ENCODE measurements at regions not wholly inside any gene's neighbourhood (a gene's known extent, or its start where the extent isn't known, plus 50 kb on each side); places are given as distances from the start of the nearest gene placed in this dataset.

- peaks cover 10% of the 10 kb centered on the region for H3K27me3 Mint-ChIP-seq (ENCODE audit: insufficient read depth, low read depth, poor library complexity)
- ATAC-seq: no peak
- TF ChIP-seq ZNF114 (CRISPR knock-in tag; IDR thresholded peaks at IDR 0.05) (no peak), ETS1 (IDR thresholded peaks at IDR 0.05) (no peak), STAT1 (IDR thresholded peaks at IDR 0.05; ENCODE audit: unreplicated experiment) (no peak), EZH2phosphoT487 (IDR thresholded peaks at IDR 0.05; ENCODE audit: unreplicated experiment) (no peak), ZNF462 (CRISPR knock-in tag; IDR thresholded peaks at IDR 0.05) (no peak), NANOG (IDR thresholded peaks at IDR 0.05; ENCODE audit: borderline replicate concordance) (no peak), CREB1 (CRISPR knock-in tag; IDR thresholded peaks at IDR 0.05; ENCODE audit: low read depth) (no peak), ZNF331 (CRISPR knock-in tag; IDR thresholded peaks at IDR 0.05; ENCODE audit: low read depth) (no peak), JUNB (IDR thresholded peaks at IDR 0.05; ENCODE audit: unreplicated experiment) (no peak), POLR2AphosphoS5 (IDR thresholded peaks at IDR 0.05; ENCODE audit: low read depth) (no peak), EZH2 (IDR thresholded peaks at IDR 0.05; ENCODE audit: low read depth, unreplicated experiment) (no peak), REST (IDR thresholded peaks at IDR 0.05; ENCODE audit: unreplicated experiment) (no peak), CTCF (conservative IDR thresholded peaks at IDR 0.05; ENCODE audit: low read depth in 2 of 2) (no peak)
These were observed 65.3 kb downstream of the KLHDC7A start for GRCh38 chr1:18546026-18546425.

More at GRCh38 chr1:18546026-18546425, 65.3 kb downstream of the KLHDC7A start:
- Mint-ChIP-seq H3K4me1 (peaks cover 26% of the 10 kb centered on the region), H3K27ac (no peak overlapping the region), H3K4me3 (no peak overlapping the region), H3K36me3 (ENCODE audit: low read depth) (peaks cover 7% of the 10 kb centered on the region; the same call in 1 of the 3 replicates), H3K9me3 (peaks cover 8% of the 10 kb centered on the region)
- no peak overlapping the region for H3K4me3 ChIP-seq
- no peaks in the 10 kb centered on the region for H4K20me1 ChIP-seq (replicated peaks; ENCODE audit: insufficient read depth)
- H3K27me3 ChIP-seq (ENCODE audit: insufficient read depth): no peaks in the 10 kb centered on the region
- H2AFZ ChIP-seq: no peak overlapping the region
- no peak overlapping the region for H3K4me2 ChIP-seq
- no peak for DNase-seq (ENCODE audit: low spot score)
- H3K4me1 ChIP-seq (ENCODE audit: insufficient read depth): peaks cover 15% of the 10 kb centered on the region; the same call in 1 of the 2 replicates
- no peaks in the 10 kb centered on the region for H3K36me3 ChIP-seq (ENCODE audit: insufficient read depth)
- no peaks in the 10 kb centered on the region; the same call in 1 of the 2 replicates for H3K9me2 ChIP-seq (ENCODE audit: insufficient read depth)
- H3K79me2 ChIP-seq (replicated peaks; ENCODE audit: insufficient read depth): no peaks in the 10 kb centered on the region
- H3K27ac ChIP-seq (ENCODE audit: low read depth): no peak overlapping the region
- H3F3A ChIP-seq (replicated peaks; ENCODE audit: low read depth): no peaks in the 10 kb centered on the region
